Caco-2 (cell line): ENCODE measurements at regions not wholly inside any gene's neighbourhood (a gene's known extent, or its start where the extent isn't known, plus 50 kb on each side); places are given as distances from the start of the nearest gene placed in this dataset.

ENCODE experiments used
- BruUV-seq: library from RNA; stranded (reverse); fragments of 400-500 nt; replicated peaks from 2 replicates; lab custom pipeline; 2021; lab: Mats Ljungman, UMichigan
- CTCF ChIA-PET: fragments of 300-600 bp; sonication (Branson Sonifier 250); formaldehyde crosslinking; loops from one replicate; lab custom pipeline; 2022; ENCODE audit warnings: antibody characterized with exemption; lab: Charles Lee
- POLR2A ChIA-PET: fragments of 300-600 bp; sonication (Branson Sonifier 250); formaldehyde crosslinking; loops from one replicate; lab custom pipeline; 2022; ENCODE audit warnings: antibody characterized with exemption; lab: Charles Lee
- DNase-seq, 2 experiments: peaks; one replicate each; pipeline versions ENCODE4 v3.0.0 to v3.0.0-alpha.2; 2020 to 2022
- H3K27me3 ChIP-seq: replicated peaks from 2 replicates; pipeline ENCODE4 v1.6.0; 2011; ENCODE audit warnings: low read length; ENCODE audit not compliant: control insufficient read depth, insufficient read depth
- H3K36me3 ChIP-seq: 2 replicates; pipeline ENCODE4 v1.5.1; 2011; ENCODE audit warnings: low read length; ENCODE audit not compliant: control insufficient read depth, insufficient read depth
- H3K4me1 ChIP-seq: fragments of 250-450 bp; sonication (Bioruptor Pico); 2 replicates; pipeline ENCODE4 v1.5.1; 2020; ENCODE audit warnings: mild to moderate bottlenecking
- H3K4me3 ChIP-seq: 2 replicates; pipeline ENCODE4 v1.5.1; 2011; ENCODE audit warnings: low read depth, mild to moderate bottlenecking, control low read depth, low read length
- H3K9me3 ChIP-seq: fragments of 250-450 bp; sonication (Bioruptor Pico); 2 replicates; pipeline ENCODE4 v1.5.1; 2020; ENCODE audit warnings: mild to moderate bottlenecking, moderate library complexity
- H3K27ac Mint-ChIP-seq: one replicate; pipeline ENCODE4 v1.8.0; 2022; ENCODE audit warnings: mixed read lengths; ENCODE audit not compliant: unreplicated experiment
- H3K27me3 Mint-ChIP-seq: one replicate; pipeline ENCODE4 v1.8.0; 2022; ENCODE audit warnings: mixed read lengths; ENCODE audit not compliant: insufficient read depth, unreplicated experiment
- H3K36me3 Mint-ChIP-seq: one replicate; pipeline ENCODE4 v1.8.0; 2022; ENCODE audit warnings: mild to moderate bottlenecking, mixed read lengths; ENCODE audit not compliant: insufficient read depth, unreplicated experiment
- H3K4me1 Mint-ChIP-seq: one replicate; pipeline ENCODE4 v1.8.0; 2022; ENCODE audit warnings: low read depth, mixed read lengths; ENCODE audit not compliant: unreplicated experiment
- H3K4me3 Mint-ChIP-seq: one replicate; pipeline ENCODE4 v1.8.0; 2022; ENCODE audit warnings: mild to moderate bottlenecking, moderate library complexity, mixed read lengths; ENCODE audit not compliant: unreplicated experiment
- H3K9me3 Mint-ChIP-seq: one replicate; pipeline ENCODE4 v1.8.0; 2022; ENCODE audit warnings: mixed read lengths; ENCODE audit not compliant: unreplicated experiment
- intact Hi-C: fragments of 100-400 bp; cut with micrococcal nuclease; formaldehyde crosslinking; loops from one replicate; pipeline ENCODE4 v1.10.0; 2022; ENCODE audit not compliant: unreplicated experiment
- TF ChIP-seq, protein P1 (sequence below), 2 experiments: fragments of 200-600 bp in 1 of 2; IDR thresholded peaks; 1 replicate in 1 of 2; 2 replicates in 1 of 2; pipeline versions ENCODE4 v1.5.1 to v1.8.0; 2011 to 2022; ENCODE audit warnings: antibody characterized with exemption in 1 of 2, control low read depth in 1 of 2, inconsistent platforms in 1 of 2, low read depth in 1 of 2, low read length in 1 of 2, mild to moderate bottlenecking in 1 of 2, moderate library complexity in 1 of 2; ENCODE audit not compliant: insufficient read depth in 1 of 2, severe bottlenecking in 1 of 2, unreplicated experiment in 1 of 2

GRCh38 chr11:130600139-130600538 is 151.7 kb downstream of the ADAMTS15 start:
- TF ChIP-seq, protein P1, sequence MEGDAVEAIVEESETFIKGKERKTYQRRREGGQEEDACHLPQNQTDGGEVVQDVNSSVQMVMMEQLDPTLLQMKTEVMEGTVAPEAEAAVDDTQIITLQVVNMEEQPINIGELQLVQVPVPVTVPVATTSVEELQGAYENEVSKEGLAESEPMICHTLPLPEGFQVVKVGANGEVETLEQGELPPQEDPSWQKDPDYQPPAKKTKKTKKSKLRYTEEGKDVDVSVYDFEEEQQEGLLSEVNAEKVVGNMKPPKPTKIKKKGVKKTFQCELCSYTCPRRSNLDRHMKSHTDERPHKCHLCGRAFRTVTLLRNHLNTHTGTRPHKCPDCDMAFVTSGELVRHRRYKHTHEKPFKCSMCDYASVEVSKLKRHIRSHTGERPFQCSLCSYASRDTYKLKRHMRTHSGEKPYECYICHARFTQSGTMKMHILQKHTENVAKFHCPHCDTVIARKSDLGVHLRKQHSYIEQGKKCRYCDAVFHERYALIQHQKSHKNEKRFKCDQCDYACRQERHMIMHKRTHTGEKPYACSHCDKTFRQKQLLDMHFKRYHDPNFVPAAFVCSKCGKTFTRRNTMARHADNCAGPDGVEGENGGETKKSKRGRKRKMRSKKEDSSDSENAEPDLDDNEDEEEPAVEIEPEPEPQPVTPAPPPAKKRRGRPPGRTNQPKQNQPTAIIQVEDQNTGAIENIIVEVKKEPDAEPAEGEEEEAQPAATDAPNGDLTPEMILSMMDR (IDR thresholded peaks at IDR 0.05; ENCODE audit: insufficient read depth in 1 of 2, low read depth in 1 of 2, low read length in 1 of 2, severe bottlenecking in 1 of 2, unreplicated experiment in 1 of 2) = no peak
- no peaks in the 10 kb centered on the region for H3K36me3 Mint-ChIP-seq
- ChIA-PET POLR2A (no interaction called here), CTCF (interaction anchor here (0.5 kb wide), 1 partner anchor 529 kb away, joined by 3 read pairs; no protein-coding TSS in a partner anchor)
- Histone ChIP-seq H3K9me3 (no peaks in the 10 kb centered on the region; the same call in 1 of the 2 replicates), H3K27me3 (0 out of 2 replicates have a peak, but pooled peaks cover 1% of the 10 kb centered on the region), H3K4me1 (no peaks in the 10 kb centered on the region), H3K4me3 (no peak overlapping the region), H3K36me3 (no peaks in the 10 kb centered on the region)
- H3K9me3 Mint-ChIP-seq = no peaks in the 10 kb centered on the region
- no peak overlapping the region for H3K27ac Mint-ChIP-seq
- H3K27me3 Mint-ChIP-seq = peaks cover 7% of the 10 kb centered on the region
- BruUV-seq = no TSS peak
- no peaks in the 10 kb centered on the region for H3K4me1 Mint-ChIP-seq
- intact Hi-C loops = no loop called here
- DNase-seq = no peak
- H3K4me3 Mint-ChIP-seq = no peak overlapping the region

GRCh38 chr11:130600616-130601015 is 152.2 kb downstream of the ADAMTS15 start:
- no peaks in the 10 kb centered on the region for H3K4me1 Mint-ChIP-seq
- Histone ChIP-seq H3K36me3 (no peaks in the 10 kb centered on the region), H3K9me3 (no peaks in the 10 kb centered on the region; the same call in 1 of the 2 replicates), H3K4me3 (no peak overlapping the region), H3K27me3 (0 out of 2 replicates have a peak, but pooled peaks cover 1% of the 10 kb centered on the region), H3K4me1 (no peaks in the 10 kb centered on the region)
- TF ChIP-seq, protein P1 (IDR thresholded peaks at IDR 0.05; ENCODE audit: insufficient read depth in 1 of 2, low read depth in 1 of 2, low read length in 1 of 2, severe bottlenecking in 1 of 2, unreplicated experiment in 1 of 2) = no peak
- DNase-seq = no peak
- H3K9me3 Mint-ChIP-seq = no peaks in the 10 kb centered on the region
- ChIA-PET POLR2A (no interaction called here), CTCF (no interaction called here)
- H3K27me3 Mint-ChIP-seq = peaks cover 7% of the 10 kb centered on the region
- H3K4me3 Mint-ChIP-seq = no peak overlapping the region
- BruUV-seq = no TSS peak
- intact Hi-C loops = no loop called here
- no peaks in the 10 kb centered on the region for H3K36me3 Mint-ChIP-seq
- no peak overlapping the region for H3K27ac Mint-ChIP-seq

GRCh38 chr11:130601141-130601540 is 152.7 kb downstream of the ADAMTS15 start:
- no TSS peak for BruUV-seq
- Mint-ChIP-seq H3K27ac (no peak overlapping the region), H3K4me3 (no peak overlapping the region), H3K36me3 (no peaks in the 10 kb centered on the region), H3K9me3 (no peaks in the 10 kb centered on the region), H3K4me1 (no peaks in the 10 kb centered on the region), H3K27me3 (peaks cover 7% of the 10 kb centered on the region)
- H3K27me3 ChIP-seq = no peaks in the 10 kb centered on the region
- no peaks in the 10 kb centered on the region for H3K36me3 ChIP-seq
- H3K4me3 ChIP-seq = no peak overlapping the region
- no peak for DNase-seq
- no peaks in the 10 kb centered on the region for H3K4me1 ChIP-seq
- TF ChIP-seq, protein P1 (IDR thresholded peaks at IDR 0.05; ENCODE audit: insufficient read depth in 1 of 2, low read depth in 1 of 2, low read length in 1 of 2, severe bottlenecking in 1 of 2, unreplicated experiment in 1 of 2) = no peak
- H3K9me3 ChIP-seq = no peaks in the 10 kb centered on the region
- intact Hi-C loops = no loop called here
- ChIA-PET POLR2A (no interaction called here), CTCF (no interaction called here)
